H9 (cell line): ENCODE measurements at regions not wholly inside any gene's neighbourhood (a gene's known extent, or its start where the extent isn't known, plus 50 kb on each side); places are given as distances from the start of the nearest gene placed in this dataset.
A peak's percentile ranks its signal among the peaks of the same experiment; 100 is the strongest.

ENCODE experiments used
- DNase-seq: peaks from one replicate; pipeline ENCODE4 v3.0.0-alpha.2; 2017
- H2AFZ ChIP-seq: one replicate; pipeline ENCODE4 v1.6.1; 2013; ENCODE audit warnings: mild to moderate bottlenecking, low read length, control low read depth, moderate library complexity
- H2AK5ac ChIP-seq: 2 replicates; pipeline ENCODE4 v1.6.1; 2013; ENCODE audit warnings: low read length, control low read depth, mixed read lengths; ENCODE audit not compliant: insufficient read length
- H2BK120ac ChIP-seq: one replicate; pipeline ENCODE4 v1.6.1; 2013; ENCODE audit warnings: low read depth, mild to moderate bottlenecking, low read length, control low read depth, inconsistent platforms; ENCODE audit not compliant: poor library complexity, severe bottlenecking
- H2BK12ac ChIP-seq: 2 replicates; pipeline ENCODE4 v1.6.1; 2013; ENCODE audit warnings: low read length, control low read depth, mixed read lengths, low read depth; ENCODE audit not compliant: insufficient read length
- H2BK15ac ChIP-seq: 2 replicates; pipeline ENCODE4 v1.6.1; 2013; ENCODE audit warnings: low read depth, low read length, control low read depth
- H2BK20ac ChIP-seq: one replicate; pipeline ENCODE4 v1.6.1; 2013; ENCODE audit warnings: low read depth, mild to moderate bottlenecking, low read length, control low read depth, inconsistent platforms; ENCODE audit not compliant: poor library complexity, severe bottlenecking
- H2BK5ac ChIP-seq: 2 replicates; pipeline ENCODE4 v1.6.1; 2013; ENCODE audit warnings: low read length, control low read depth, mixed read lengths; ENCODE audit not compliant: insufficient read length
- H3K14ac ChIP-seq: 2 replicates; pipeline ENCODE4 v1.6.1; 2013; ENCODE audit warnings: low read length, control low read depth; ENCODE audit not compliant: insufficient read depth
- H3K18ac ChIP-seq: 2 replicates; pipeline ENCODE4 v1.6.1; 2013; ENCODE audit warnings: low read depth, mild to moderate bottlenecking, mixed read lengths, low read length, control low read depth; ENCODE audit not compliant: insufficient read length
- H3K23ac ChIP-seq: 2 replicates; pipeline ENCODE4 v1.6.1; 2013; ENCODE audit warnings: low read length, control low read depth, mixed read lengths, low read depth; ENCODE audit not compliant: insufficient read length
- H3K23me2 ChIP-seq: 2 replicates; pipeline ENCODE4 v1.6.1; 2013; ENCODE audit warnings: low read depth, mild to moderate bottlenecking, mixed read lengths, low read length, control low read depth; ENCODE audit not compliant: insufficient read length, poor library complexity, severe bottlenecking
- H3K27ac ChIP-seq: 2 replicates; pipeline ENCODE4 v1.5.1; 2013; ENCODE audit warnings: low read length, control low read depth, mixed read lengths, low read depth; ENCODE audit not compliant: insufficient read length
- H3K27me3 ChIP-seq: 2 replicates; pipeline ENCODE4 v1.6.1; 2013; ENCODE audit warnings: low read length, control low read depth, inconsistent platforms; ENCODE audit not compliant: insufficient read depth
- H3K4ac ChIP-seq: 2 replicates; pipeline ENCODE4 v1.6.1; 2013; ENCODE audit warnings: low read depth, mild to moderate bottlenecking, control low read depth, inconsistent platforms, low read length, moderate library complexity
- H3K4me1 ChIP-seq: 2 replicates; pipeline ENCODE4 v1.6.1; 2013; ENCODE audit warnings: low read length, control low read depth, inconsistent platforms; ENCODE audit not compliant: insufficient read depth
- H3K4me2 ChIP-seq: 2 replicates; pipeline ENCODE4 v1.6.1; 2013; ENCODE audit warnings: low read length, control low read depth, mixed read lengths; ENCODE audit not compliant: insufficient read length, insufficient read depth
- H3K56ac ChIP-seq: 2 replicates; pipeline ENCODE4 v1.6.1; 2013; ENCODE audit warnings: low read depth, mild to moderate bottlenecking, mixed read lengths, low read length, control low read depth; ENCODE audit not compliant: insufficient read length
- H3K79me1 ChIP-seq: 2 replicates; pipeline ENCODE4 v1.6.1; 2013; ENCODE audit warnings: low read depth, mild to moderate bottlenecking, moderate library complexity, low read length, control low read depth, inconsistent platforms; ENCODE audit not compliant: insufficient read depth, poor library complexity, severe bottlenecking
- H3K79me2 ChIP-seq: 2 replicates; pipeline ENCODE4 v1.6.1; 2013; ENCODE audit warnings: low read length, control low read depth, inconsistent platforms; ENCODE audit not compliant: insufficient read depth
- H3K9ac ChIP-seq: 2 replicates; pipeline ENCODE4 v1.6.1; 2013; ENCODE audit warnings: low read length, control low read depth, mixed read lengths; ENCODE audit not compliant: insufficient read length; ENCODE audit errors: extremely low read depth
- H3K9me3 ChIP-seq: one replicate; pipeline ENCODE4 v1.6.1; 2013; ENCODE audit warnings: low read depth, low read length, inconsistent platforms; ENCODE audit not compliant: control insufficient read depth
- H3T11ph ChIP-seq: one replicate; pipeline ENCODE4 v1.6.1; 2013; ENCODE audit warnings: mild to moderate bottlenecking, low read length, control low read depth, inconsistent platforms
- H4K20me1 ChIP-seq: one replicate; pipeline ENCODE4 v1.6.1; 2013; ENCODE audit not compliant: control insufficient read depth, insufficient read length, insufficient read depth
- H4K5ac ChIP-seq: 2 replicates; pipeline ENCODE4 v1.6.1; 2013; ENCODE audit warnings: low read depth, mild to moderate bottlenecking, mixed read lengths, low read length, control low read depth; ENCODE audit not compliant: insufficient read length
- H4K8ac ChIP-seq: replicated peaks from 2 replicates; pipeline ENCODE4 v1.6.1; 2013; ENCODE audit warnings: low read length, control low read depth, mixed read lengths, low read depth; ENCODE audit not compliant: insufficient read length
- H4K91ac ChIP-seq: 2 replicates; pipeline ENCODE4 v1.6.1; 2013; ENCODE audit warnings: low read depth, mild to moderate bottlenecking, moderate library complexity, mixed read lengths, low read length, control low read depth; ENCODE audit not compliant: insufficient read length
- H3K27ac Mint-ChIP-seq, 3 experiments: 2 replicates in 2 of 3; 3 replicates in 1 of 3; pipeline ENCODE4 v1.8.0; 2020 to 2021; ENCODE audit warnings: mixed read lengths in 3 of 3, mild to moderate bottlenecking in 1 of 3, moderate library complexity in 1 of 3
- H3K27me3 Mint-ChIP-seq: 2 replicates; pipeline ENCODE4 v1.8.0; 2021; ENCODE audit warnings: low read depth, mild to moderate bottlenecking, moderate library complexity, mixed read lengths
- H3K36me3 Mint-ChIP-seq, 3 experiments: 2 replicates in 2 of 3; 3 replicates in 1 of 3; pipeline ENCODE4 v1.8.0; 2020 to 2021; ENCODE audit warnings: low read depth in 3 of 3, mixed read lengths in 3 of 3; ENCODE audit not compliant: insufficient read depth in 1 of 3
- H3K4me1 Mint-ChIP-seq, 2 experiments: 2 replicates each; pipeline ENCODE4 v1.8.0; 2020; ENCODE audit warnings: mixed read lengths in 2 of 2
- H3K4me3 Mint-ChIP-seq, 2 experiments: 2 replicates in 1 of 2; 3 replicates in 1 of 2; pipeline ENCODE4 v1.8.0; 2020 to 2021; ENCODE audit warnings: mild to moderate bottlenecking in 2 of 2, mixed read lengths in 2 of 2, moderate library complexity in 1 of 2
- H3K9me3 Mint-ChIP-seq, 2 experiments: 2 replicates in 1 of 2; 3 replicates in 1 of 2; pipeline ENCODE4 v1.8.0; 2020; ENCODE audit warnings: mild to moderate bottlenecking in 2 of 2, mixed read lengths in 2 of 2, moderate library complexity in 1 of 2
- CTCF ChIP-seq: fragments of 200-600 bp; sonication (generic); conservative IDR thresholded peaks from 3 replicates; pipeline ENCODE4 v1.8.0; 2021; ENCODE audit warnings: antibody characterized with exemption, mild to moderate bottlenecking
- WGBS: extraction: QIAGEN DNeasy Blood & Tissue Kit; methylation state at CpG from one replicate; pipeline ENCODE4 v1.1.7; 2013; ENCODE audit warnings: missing lambda C conversion rate, low lambda C conversion rate, mixed read lengths; ENCODE audit not compliant: insufficient read length; ENCODE audit errors: extremely low coverage; 5-methylcytosine and 5-hydroxymethylcytosine counted together

- H3K14ac ChIP-seq: no peak overlapping the region
- H4K91ac ChIP-seq: no peak overlapping the region
- H3K23ac ChIP-seq: no peak overlapping the region
- no peaks in the 10 kb centered on the region; a peak in 1 of 7 replicates for H3K36me3 Mint-ChIP-seq
- H3K79me1 ChIP-seq: no peaks in the 10 kb centered on the region
- H3K27ac Mint-ChIP-seq: peak overlapping the region in 1 of 3 experiments; percentile 75; a peak in 2 of 7 replicates
- H3K4me1 ChIP-seq: 0 out of 2 replicates have a peak, but pooled peaks cover 2% of the 10 kb centered on the region
- no peak overlapping the region for H3T11ph ChIP-seq
- H3K4me3 Mint-ChIP-seq: no peak overlapping the region
- H2AFZ ChIP-seq: no peak overlapping the region
- H4K5ac ChIP-seq: no peak overlapping the region
- peak overlapping the region; percentile 21 for H3K18ac ChIP-seq
- H3K79me2 ChIP-seq: no peaks in the 10 kb centered on the region
- peaks cover 6% of the 10 kb centered on the region for H3K27me3 Mint-ChIP-seq
- H2BK15ac ChIP-seq: no peak overlapping the region
- H3K23me2 ChIP-seq: no peaks in the 10 kb centered on the region
- H4K20me1 ChIP-seq: no peaks in the 10 kb centered on the region
- no peak overlapping the region for H2BK20ac ChIP-seq
- no peak overlapping the region for H3K4me2 ChIP-seq
- no peak overlapping the region for H3K9ac ChIP-seq
- no peak for TF ChIP-seq CTCF
- no peak overlapping the region for H2BK120ac ChIP-seq
- H2BK12ac ChIP-seq: no peak overlapping the region
- no peak overlapping the region for H3K27ac ChIP-seq
- no peak overlapping the region for H2AK5ac ChIP-seq
- DNase-seq: no peak
- H3K56ac ChIP-seq: no peak overlapping the region
- peaks cover 11 to 12% of the 10 kb centered on the region in 2 experiments for H3K4me1 Mint-ChIP-seq
- no peak overlapping the region for H3K4ac ChIP-seq
- H3K27me3 ChIP-seq: no peaks in the 10 kb centered on the region
- no CpG with 5 or more reads among the region's 34 CpGs for WGBS
- H2BK5ac ChIP-seq: no peak overlapping the region
- H3K9me3 ChIP-seq: no peaks in the 10 kb centered on the region
- H4K8ac ChIP-seq: no peak overlapping the region
- no peaks in the 10 kb centered on the region for H3K9me3 Mint-ChIP-seq
Measured at GRCh38 chr22:48265000-48265625, 1502.7 kb downstream of the TBC1D22A start.
